GM12801 (cell line): ENCODE measurements at regions not wholly inside any gene's neighbourhood (a gene's known extent, or its start where the extent isn't known, plus 50 kb on each side); places are given as distances from the start of the nearest gene placed in this dataset.

Experiments used
- CTCF ChIP-seq: IDR thresholded peaks from one replicate; pipeline ENCODE4 v1.5.1; 2011; ENCODE audit warnings: control low read depth; ENCODE audit not compliant: insufficient read length; ENCODE audit errors: extremely low read depth

DNA sequence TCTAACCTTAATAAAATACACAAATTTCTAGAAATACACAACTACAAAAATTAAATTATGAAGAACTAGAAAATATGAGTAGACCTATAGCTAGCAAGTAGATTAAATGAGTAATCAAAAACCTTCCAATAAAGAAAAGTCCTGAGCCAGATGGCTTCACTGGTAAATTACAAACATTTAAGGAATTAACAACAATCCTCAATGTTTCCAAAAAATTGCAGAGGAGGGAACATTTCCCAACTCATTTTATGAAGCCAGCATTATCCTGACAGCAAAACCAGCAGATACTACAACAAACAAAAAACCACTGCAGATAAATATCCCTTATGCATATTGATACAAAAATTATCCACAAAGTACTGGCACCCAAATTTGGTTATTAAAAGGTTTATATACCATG, 230.9 kb downstream of the COG6 start:
- no peak for TF ChIP-seq CTCF

- TF ChIP-seq CTCF = no peak
These were observed 231.9 kb downstream of the COG6 start for GRCh38 chr13:39887387-39887786.

GRCh38 chr13:39888865-39889810, 233.7 kb downstream of the COG6 start:
- TF ChIP-seq CTCF = no peak

GRCh38 chr13:39890537-39890936, 235.1 kb downstream of the COG6 start:
- TF ChIP-seq CTCF = no peak

DNA sequence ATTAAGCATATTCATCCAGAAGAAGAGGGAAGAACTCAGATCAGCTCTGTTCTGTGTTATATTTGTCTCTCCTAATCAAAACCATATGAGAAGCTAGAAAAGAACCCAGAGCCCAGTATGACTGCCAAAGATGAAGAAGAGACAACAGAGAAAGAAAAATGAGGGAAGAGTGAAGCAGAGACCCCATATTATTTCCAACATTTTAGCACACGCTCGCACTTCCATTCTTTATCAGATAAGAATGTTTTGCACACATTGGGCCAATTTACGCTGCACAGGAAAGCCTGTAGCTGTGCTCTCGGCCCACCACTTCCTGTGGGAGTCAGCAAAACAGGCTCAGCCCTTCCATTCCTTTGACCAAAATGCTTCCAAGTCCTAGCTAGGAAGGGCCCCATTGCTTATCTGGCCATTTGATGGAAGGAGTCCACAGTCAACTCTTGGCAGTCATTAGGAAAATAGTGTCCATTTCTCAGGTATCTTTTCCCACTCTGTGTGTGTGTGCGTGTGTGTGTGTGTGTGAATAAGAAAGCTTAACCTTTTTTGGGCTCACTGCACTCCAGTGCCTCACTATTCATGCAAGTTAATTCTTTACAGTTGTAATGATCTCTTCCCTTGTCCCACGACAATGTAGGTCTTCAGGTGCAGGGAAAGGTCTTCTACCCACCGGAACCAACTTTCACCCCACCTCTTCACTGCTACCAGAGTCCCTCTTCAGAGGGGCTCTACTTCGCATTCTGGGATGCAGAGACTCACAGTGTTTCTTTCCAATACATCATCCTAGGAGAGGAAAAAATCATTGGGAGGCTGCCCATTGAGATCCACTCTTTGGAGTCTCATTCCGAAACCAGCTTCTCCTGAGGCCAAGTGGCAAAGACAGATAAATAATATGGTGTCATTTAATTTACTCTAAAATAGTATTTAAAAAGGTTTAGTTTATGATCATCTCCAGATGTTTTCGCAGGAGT, 237.5 kb downstream of the COG6 start:
- no peak for TF ChIP-seq CTCF

DNA sequence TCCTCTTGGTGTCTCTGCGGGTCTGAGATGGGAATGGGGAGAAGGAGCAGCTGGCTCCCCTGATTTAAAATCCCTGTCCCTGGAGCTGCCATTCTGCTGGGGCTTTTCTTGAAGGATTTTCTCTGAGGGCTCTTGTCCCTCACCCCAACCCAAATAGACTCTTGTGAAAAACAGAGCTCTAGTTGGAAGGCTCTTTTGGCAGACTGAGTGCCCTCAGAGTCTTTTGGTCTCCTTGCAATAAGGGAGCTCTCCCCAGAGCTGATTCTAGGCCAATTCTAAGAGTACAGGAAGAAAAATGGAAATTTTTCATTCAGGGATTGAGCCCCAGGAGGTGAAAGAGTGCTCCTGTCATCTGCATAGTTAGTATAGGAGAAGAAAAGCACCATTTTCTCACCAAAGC, 238.3 kb downstream of the COG6 start:
- no peak for TF ChIP-seq CTCF

- TF ChIP-seq CTCF = no peak
These were observed 239.1 kb downstream of the COG6 start for GRCh38 chr13:39894586-39894985.
